ENCODE measurements at regions not wholly inside any gene's neighbourhood (a gene's known extent, or its start where the extent isn't known, plus 50 kb on each side); places are given as distances from the start of the nearest gene placed in this dataset.

DNA sequence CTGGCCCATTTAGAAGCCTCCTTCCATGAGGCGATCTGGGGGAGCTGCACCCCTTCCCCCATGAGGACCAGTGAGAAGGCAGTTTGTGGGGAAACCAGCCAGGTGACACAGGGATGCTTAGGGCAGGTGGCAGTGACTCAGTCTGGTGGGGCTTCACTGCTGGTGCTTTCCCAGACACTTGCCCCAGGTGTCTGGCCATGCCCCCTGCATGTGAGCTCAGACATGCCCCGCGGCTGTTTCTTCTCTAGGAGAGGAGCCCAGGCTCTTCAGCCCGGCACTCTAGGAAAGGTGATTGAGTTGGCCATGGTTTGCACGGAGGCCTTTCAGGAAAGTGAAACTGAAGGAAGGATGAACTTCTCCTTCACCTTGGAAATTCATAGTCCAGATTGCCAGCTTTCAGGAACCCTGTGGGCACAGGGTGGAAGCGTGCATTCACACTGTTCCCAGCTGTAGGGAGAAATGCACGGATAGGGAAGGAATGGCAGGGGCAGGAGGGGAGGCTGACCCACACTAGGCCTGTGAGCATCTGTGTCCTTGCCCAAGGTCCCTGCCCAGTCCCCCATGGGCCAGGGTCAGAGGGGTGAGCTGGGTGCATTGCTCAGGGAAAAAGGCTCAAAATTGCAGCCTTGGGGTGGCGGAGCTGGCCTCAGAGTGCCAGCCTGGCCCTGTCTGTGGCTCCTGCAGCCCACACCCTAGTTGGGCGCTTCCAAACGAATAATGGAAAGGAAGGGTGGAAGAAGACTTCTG, 359.1 kb downstream of the GLRX3 start:
- Histone ChIP-seq H3K9me3 (peaks cover 0 to 7% (median 0%) of the 10 kb centered on the region in 4 donors), H3K4me1 (no peaks in the 10 kb centered on the region), H3K36me3 (no peaks in the 10 kb centered on the region), H3K27ac (no peak overlapping the region), H3K4me3 (no peak overlapping the region), H3K27me3 (no peaks in the 10 kb centered on the region)
- no peak for DNase-seq (ENCODE audit: low spot score in 2 of 2)
- TF ChIP-seq, protein P1, sequence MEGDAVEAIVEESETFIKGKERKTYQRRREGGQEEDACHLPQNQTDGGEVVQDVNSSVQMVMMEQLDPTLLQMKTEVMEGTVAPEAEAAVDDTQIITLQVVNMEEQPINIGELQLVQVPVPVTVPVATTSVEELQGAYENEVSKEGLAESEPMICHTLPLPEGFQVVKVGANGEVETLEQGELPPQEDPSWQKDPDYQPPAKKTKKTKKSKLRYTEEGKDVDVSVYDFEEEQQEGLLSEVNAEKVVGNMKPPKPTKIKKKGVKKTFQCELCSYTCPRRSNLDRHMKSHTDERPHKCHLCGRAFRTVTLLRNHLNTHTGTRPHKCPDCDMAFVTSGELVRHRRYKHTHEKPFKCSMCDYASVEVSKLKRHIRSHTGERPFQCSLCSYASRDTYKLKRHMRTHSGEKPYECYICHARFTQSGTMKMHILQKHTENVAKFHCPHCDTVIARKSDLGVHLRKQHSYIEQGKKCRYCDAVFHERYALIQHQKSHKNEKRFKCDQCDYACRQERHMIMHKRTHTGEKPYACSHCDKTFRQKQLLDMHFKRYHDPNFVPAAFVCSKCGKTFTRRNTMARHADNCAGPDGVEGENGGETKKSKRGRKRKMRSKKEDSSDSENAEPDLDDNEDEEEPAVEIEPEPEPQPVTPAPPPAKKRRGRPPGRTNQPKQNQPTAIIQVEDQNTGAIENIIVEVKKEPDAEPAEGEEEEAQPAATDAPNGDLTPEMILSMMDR (IDR thresholded peaks at IDR 0.05) = no peak
- TF ChIP-seq POLR2A (IDR thresholded peaks at IDR 0.05) = no peak
- no peak for TF ChIP-seq EP300 (IDR thresholded peaks at IDR 0.05)
- WGBS, 2 donors = 86 to 92% methylated on average over 10 of the region's 10 CpGs

DNA sequence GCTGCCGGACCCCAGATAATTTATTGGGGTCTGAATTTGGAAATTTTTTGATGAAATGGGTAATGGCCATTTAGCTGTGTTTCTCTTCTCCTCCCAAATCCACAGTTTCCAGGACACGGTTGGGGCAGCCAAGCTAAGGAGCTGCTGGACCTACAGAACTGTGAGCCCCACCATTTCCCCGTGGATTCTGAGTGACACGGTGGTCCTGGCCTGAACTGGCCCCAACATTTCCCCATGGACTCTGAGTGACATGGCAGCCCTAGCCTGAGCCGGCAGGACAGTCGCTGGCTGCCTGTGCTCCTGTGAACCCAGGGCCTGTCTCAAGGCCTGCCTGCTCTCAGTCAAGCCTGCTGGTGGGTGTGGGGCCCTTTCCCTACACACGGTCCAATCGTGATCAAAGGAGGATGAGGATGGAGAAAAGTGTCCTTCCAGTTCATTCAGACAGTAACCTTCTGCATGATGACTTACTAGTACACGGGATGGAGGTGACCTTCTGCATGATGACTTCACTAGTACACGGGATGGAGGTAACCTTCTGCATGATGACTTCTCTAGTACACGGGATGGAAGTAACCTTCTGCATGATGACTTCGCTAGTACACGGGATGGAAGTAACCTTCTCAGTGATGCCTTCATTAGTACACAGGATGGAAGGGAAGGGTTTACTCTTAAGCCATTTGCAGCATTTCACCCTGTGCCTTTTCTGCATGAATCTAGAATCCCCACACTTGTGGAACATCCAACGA, 359.9 kb downstream of the GLRX3 start:
- no peak for DNase-seq (ENCODE audit: low spot score in 2 of 2)
- TF ChIP-seq, protein P1 (IDR thresholded peaks at IDR 0.05) = no peak
- TF ChIP-seq EP300 (IDR thresholded peaks at IDR 0.05) (no peak), POLR2A (IDR thresholded peaks at IDR 0.05) (no peak)
- Histone ChIP-seq H3K27me3 (no peaks in the 10 kb centered on the region), H3K4me1 (no peaks in the 10 kb centered on the region), H3K36me3 (no peaks in the 10 kb centered on the region), H3K9me3 (peaks cover 0 to 7% (median 0%) of the 10 kb centered on the region in 4 donors), H3K4me3 (no peak overlapping the region), H3K27ac (no peak overlapping the region)
- 84 to 86% methylated on average over 12 to 13 of the region's 14 CpGs for WGBS, 2 donors

DNA sequence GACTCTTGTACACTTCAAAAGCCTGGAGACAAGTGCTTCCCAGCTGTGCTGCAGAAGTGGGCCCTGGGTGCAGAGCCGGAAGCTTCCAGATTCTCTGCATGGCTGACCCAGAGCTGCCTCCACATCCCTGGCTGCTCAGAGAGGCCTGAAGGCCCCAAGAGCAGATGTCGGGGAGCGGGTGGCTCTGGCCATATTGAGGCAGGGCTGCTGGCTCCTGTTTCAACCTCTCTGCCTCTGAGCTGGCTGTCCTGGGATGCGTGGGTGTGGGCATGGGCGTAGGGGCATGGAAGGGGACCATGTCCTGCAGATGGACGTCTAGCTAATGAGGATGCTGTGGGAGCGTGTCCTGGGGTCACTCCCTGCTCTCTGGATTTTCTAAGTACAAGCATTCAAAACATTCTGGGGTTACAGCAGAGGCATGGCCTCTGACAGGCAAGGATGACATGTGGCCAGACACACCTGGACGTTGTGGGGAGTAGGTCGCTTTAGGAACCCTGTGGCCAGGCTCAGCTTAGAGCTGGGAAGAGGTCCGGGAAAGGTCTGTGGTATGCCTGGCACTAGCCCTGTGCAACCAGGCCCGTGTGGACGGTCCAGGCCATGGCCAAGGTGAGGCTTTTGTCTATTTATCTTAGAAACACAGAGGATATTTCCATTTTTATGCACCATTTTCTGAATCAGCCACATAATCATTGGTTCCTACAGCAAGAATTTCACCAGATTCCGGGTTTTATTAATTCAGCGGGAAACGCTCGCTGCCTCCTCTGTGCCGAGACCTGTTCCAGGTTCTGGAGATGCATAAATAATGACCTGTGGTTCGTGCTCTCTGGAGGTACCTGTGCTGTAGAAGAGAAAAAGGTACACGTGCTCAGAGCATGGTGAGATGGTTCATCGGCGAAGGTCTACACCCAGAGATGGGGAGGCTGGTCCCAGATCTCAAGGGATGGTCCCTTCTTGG, 361.1 kb downstream of the GLRX3 start:
- no peak for TF ChIP-seq EP300 (IDR thresholded peaks at IDR 0.05)
- no peak for TF ChIP-seq POLR2A (IDR thresholded peaks at IDR 0.05)
- TF ChIP-seq, protein P1 (IDR thresholded peaks at IDR 0.05) = no peak
- H3K9me3 ChIP-seq = peaks cover 0 to 7% (median 0%) of the 10 kb centered on the region in 4 donors
- H3K27ac ChIP-seq = no peak overlapping the region
- DNase-seq (ENCODE audit: low spot score in 2 of 2) = no peak
- 86 to 87% methylated on average over 21 of the region's 21 CpGs for WGBS, 2 donors
- H3K4me1 ChIP-seq = no peaks in the 10 kb centered on the region
- no peaks in the 10 kb centered on the region for H3K27me3 ChIP-seq
- H3K36me3 ChIP-seq = no peaks in the 10 kb centered on the region
- no peak overlapping the region for H3K4me3 ChIP-seq

DNA sequence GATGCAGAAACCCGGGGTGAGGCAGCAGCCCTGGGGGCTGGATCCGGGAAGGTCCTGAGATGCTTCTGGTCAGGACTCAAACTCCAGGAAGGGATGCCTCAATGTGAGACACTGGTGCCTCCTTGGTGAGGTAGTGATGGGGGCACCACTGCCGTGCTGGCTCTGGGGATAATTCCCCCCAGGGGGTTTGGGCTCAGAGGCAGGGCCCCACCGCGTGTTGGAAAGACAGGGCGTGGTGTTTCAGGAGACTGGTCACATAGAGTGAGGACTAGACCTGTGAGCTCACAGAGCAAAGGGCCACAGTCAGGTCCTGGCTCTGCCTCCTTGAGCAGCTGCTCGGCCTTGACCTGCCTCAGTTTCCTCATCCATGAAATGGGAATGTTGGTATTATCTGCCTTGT, 361.9 kb downstream of the GLRX3 start:
- Histone ChIP-seq H3K4me1 (no peaks in the 10 kb centered on the region), H3K9me3 (peaks cover 0 to 10% (median 0%) of the 10 kb centered on the region in 4 donors), H3K27me3 (no peaks in the 10 kb centered on the region), H3K27ac (no peak overlapping the region), H3K4me3 (no peak overlapping the region), H3K36me3 (no peaks in the 10 kb centered on the region)
- 59 to 86% methylated on average over 7 of the region's 7 CpGs for WGBS, 2 donors
- TF ChIP-seq, protein P1 (IDR thresholded peaks at IDR 0.05) = no peak
- TF ChIP-seq EP300 (IDR thresholded peaks at IDR 0.05) (no peak), POLR2A (IDR thresholded peaks at IDR 0.05) (no peak)
- no peak for DNase-seq (ENCODE audit: low spot score in 2 of 2)
